Activated B cell treated with CpG ODN at 0.5 μM for 24 hours (primary cell): ENCODE measurements at regions not wholly inside any gene's neighbourhood (a gene's known extent, or its start where the extent isn't known, plus 50 kb on each side); places are given as distances from the start of the nearest gene placed in this dataset.

Experiments
- ATAC-seq: fragments of 200-7000 bp; cut with Tn5 transposase; one replicate; pipeline ENCODE4 v1.10.0; 2021; ENCODE audit warnings: low read depth, mild to moderate bottlenecking, moderate library complexity
- CTCF ChIA-PET: fragments of 350-600 bp; sonication (Branson Sonifier 250); formaldehyde crosslinking; loops from one replicate; lab custom pipeline; 2021; ENCODE audit warnings: antibody characterized with exemption; lab: Charles Lee
- POLR2A ChIA-PET: fragments of 350-600 bp; sonication (Branson Sonifier 250); formaldehyde crosslinking; loops from one replicate; lab custom pipeline; 2021; ENCODE audit warnings: antibody characterized with exemption; lab: Charles Lee
- DNase-seq: peaks from one replicate; pipeline ENCODE4 v3.0.0; 2022
- H3K27ac Mint-ChIP-seq: one replicate; pipeline ENCODE4 v1.8.0; 2020; ENCODE audit warnings: mixed read lengths
- H3K27me3 Mint-ChIP-seq: one replicate; pipeline ENCODE4 v1.8.0; 2021; ENCODE audit warnings: mixed read lengths
- H3K36me3 Mint-ChIP-seq: one replicate; pipeline ENCODE4 v1.8.0; 2021; ENCODE audit warnings: low read depth, mixed read lengths
- H3K4me1 Mint-ChIP-seq: one replicate; pipeline ENCODE4 v1.8.0; 2021; ENCODE audit warnings: mixed read lengths
- H3K4me3 Mint-ChIP-seq: one replicate; pipeline ENCODE4 v1.8.0; 2020; ENCODE audit warnings: mild to moderate bottlenecking, mixed read lengths
- H3K9me3 Mint-ChIP-seq: one replicate; pipeline ENCODE4 v1.8.0; 2020; ENCODE audit warnings: mixed read lengths
- CTCF ChIP-seq: fragments of 200-600 bp; IDR thresholded peaks from one replicate; pipeline ENCODE4 v1.8.0; 2022; ENCODE audit warnings: antibody characterized with exemption, mild to moderate bottlenecking
- intact Hi-C: fragments of 100-400 bp; cut with micrococcal nuclease; formaldehyde crosslinking; loops from one replicate; pipeline ENCODE4 v1.15.1; 2024

- Mint-ChIP-seq H3K36me3 (no peaks in the 10 kb centered on the region), H3K4me3 (no peak overlapping the region), H3K27me3 (no peaks in the 10 kb centered on the region), H3K9me3 (peaks cover 6% of the 10 kb centered on the region), H3K4me1 (no peaks in the 10 kb centered on the region), H3K27ac (no peak overlapping the region)
- POLR2A ChIA-PET: no interaction called here
- intact Hi-C loops: no loop called here
- CTCF ChIA-PET: no interaction called here
- no peak for DNase-seq
- no peak for TF ChIP-seq CTCF
- ATAC-seq: no peak
These were observed 1313.7 kb upstream of the NRXN1 start for GRCh38 chr2:52345676-52346075.

- no peak for DNase-seq
- peaks cover 6% of the 10 kb centered on the region for H3K9me3 Mint-ChIP-seq
- ATAC-seq: no peak
- H3K27ac Mint-ChIP-seq: no peak overlapping the region
- ChIA-PET POLR2A (no interaction called here), CTCF (no interaction called here)
- no peak overlapping the region for H3K4me3 Mint-ChIP-seq
- TF ChIP-seq CTCF: no peak
- intact Hi-C loops: no loop called here
- H3K4me1 Mint-ChIP-seq: no peaks in the 10 kb centered on the region
- no peaks in the 10 kb centered on the region for H3K36me3 Mint-ChIP-seq
- H3K27me3 Mint-ChIP-seq: no peaks in the 10 kb centered on the region
These were observed 1313.2 kb upstream of the NRXN1 start for GRCh38 chr2:52345082-52345481.

GRCh38 chr2:52343706-52344266, 1311.9 kb upstream of the NRXN1 start:
- POLR2A ChIA-PET: no interaction called here
- no peak for DNase-seq
- Mint-ChIP-seq H3K4me3 (no peak overlapping the region), H3K9me3 (peaks cover under 1% of the 10 kb centered on the region), H3K27ac (no peak overlapping the region), H3K27me3 (no peaks in the 10 kb centered on the region), H3K36me3 (no peaks in the 10 kb centered on the region), H3K4me1 (no peaks in the 10 kb centered on the region)
- CTCF ChIA-PET: no interaction called here
- intact Hi-C loops: no loop called here
- no peak for ATAC-seq
- no peak for TF ChIP-seq CTCF

- Mint-ChIP-seq H3K4me1 (no peaks in the 10 kb centered on the region), H3K27ac (no peak overlapping the region), H3K36me3 (no peaks in the 10 kb centered on the region), H3K27me3 (no peaks in the 10 kb centered on the region), H3K4me3 (no peak overlapping the region), H3K9me3 (no peaks in the 10 kb centered on the region)
- DNase-seq (no peak), ATAC-seq (no peak)
- POLR2A ChIA-PET: no interaction called here
- CTCF ChIA-PET: no interaction called here
- TF ChIP-seq CTCF: no peak
- intact Hi-C loops: no loop called here
These were observed 1311.1 kb upstream of the NRXN1 start for GRCh38 chr2:52343010-52343409.

- Mint-ChIP-seq H3K4me3 (no peak overlapping the region), H3K36me3 (no peaks in the 10 kb centered on the region), H3K4me1 (no peaks in the 10 kb centered on the region), H3K27ac (no peak overlapping the region), H3K9me3 (no peaks in the 10 kb centered on the region), H3K27me3 (no peaks in the 10 kb centered on the region)
- no peak for DNase-seq
- no peak for ATAC-seq
- intact Hi-C loops: no loop called here
- TF ChIP-seq CTCF: no peak
- POLR2A ChIA-PET: no interaction called here
- CTCF ChIA-PET: no interaction called here
These were observed 1310.5 kb upstream of the NRXN1 start for GRCh38 chr2:52342458-52342857.
